Stomach (tissue), 4 donors: ENCODE measurements at regions not wholly inside any gene's neighbourhood (a gene's known extent, or its start where the extent isn't known, plus 50 kb on each side); places are given as distances from the start of the nearest gene placed in this dataset.

Source experiments
- CTCF ChIP-seq, 7 experiments: fragments of 450-650 bp in 4 of 7; fragments of 200-600 bp in 3 of 7; sonication (generic) in 3 of 7; IDR thresholded peaks; one replicate each; pipeline ENCODE4 v1.5.1; 2016 to 2019; ENCODE audit warnings: antibody characterized with exemption in 7 of 7, control low read depth in 2 of 7, mild to moderate bottlenecking in 1 of 7
- EP300 ChIP-seq: sonication (generic); formaldehyde crosslinking; IDR thresholded peaks from one replicate; pipeline ENCODE4 v1.6.1; 2017; ENCODE audit warnings: antibody characterized with exemption
- POLR2A ChIP-seq, 4 donors: fragments of 450-650 bp; IDR thresholded peaks; one replicate each; pipeline ENCODE4 v1.6.1; 2016; ENCODE audit warnings: antibody characterized with exemption in 4 of 4, control low read depth in 2 of 4, mild to moderate bottlenecking in 1 of 4, moderate library complexity in 1 of 4
- POLR2AphosphoS5 ChIP-seq, 3 donors: sonication (generic); formaldehyde crosslinking; IDR thresholded peaks; one replicate each; pipeline ENCODE4 v1.6.1; 2016; ENCODE audit warnings: antibody characterized with exemption in 3 of 3

- TF ChIP-seq CTCF (IDR thresholded peaks at IDR 0.05) (no peak), POLR2AphosphoS5 (IDR thresholded peaks at IDR 0.05) (no peak), POLR2A (IDR thresholded peaks at IDR 0.05) (no peak), EP300 (no peak)
These were observed 1167.8 kb upstream of the MAP3K7 start for GRCh38 chr6:91754691-91755090.
